Stimulated activated naive CD8-positive, alpha-beta T cell treated with anti-CD3 and anti-CD28 coated beads, Interleukin-15, amount 100 ng/mL, for 72 hours (primary cell): ENCODE measurements at regions not wholly inside any gene's neighbourhood (a gene's known extent, or its start where the extent isn't known, plus 50 kb on each side); places are given as distances from the start of the nearest gene placed in this dataset.
"Not testable (repeated sequence)": the region's sequence is repeated elsewhere in the genome, so short reads cannot be mapped to it uniquely, and the experiment has no call there.

ENCODE experiments used
- ATAC-seq: fragments of 150-1000 bp; cut with Tn5 transposase; 2 replicates; pipeline ENCODE4 v1.10.0; 2021; ENCODE audit warnings: mild to moderate bottlenecking, moderate library complexity
- DNase-seq, 2 donors: peaks; one replicate each; pipeline ENCODE4 v3.0.0; 2021 to 2022
- H3K27ac Mint-ChIP-seq, 2 donors: one replicate each; pipeline ENCODE4 v1.8.0; 2022; ENCODE audit warnings: mild to moderate bottlenecking in 2 of 2, mixed read lengths in 2 of 2, moderate library complexity in 2 of 2
- H3K27me3 Mint-ChIP-seq: one replicate; pipeline ENCODE4 v1.8.0; 2022; ENCODE audit warnings: mixed read lengths
- H3K4me1 Mint-ChIP-seq: one replicate; pipeline ENCODE4 v1.8.0; 2022; ENCODE audit warnings: mild to moderate bottlenecking, mixed read lengths
- H3K4me3 Mint-ChIP-seq, 2 donors: one replicate each; pipeline ENCODE4 v1.8.0; 2022; ENCODE audit warnings: mild to moderate bottlenecking in 2 of 2, mixed read lengths in 2 of 2, moderate library complexity in 1 of 2
- H3K9me3 Mint-ChIP-seq, 2 donors: one replicate each; pipeline ENCODE4 v1.8.0; 2022; ENCODE audit warnings: mixed read lengths in 2 of 2

- not testable (repeated sequence) for H3K27ac Mint-ChIP-seq, H3K4me1 Mint-ChIP-seq, H3K27me3 Mint-ChIP-seq, DNase-seq, H3K4me3 Mint-ChIP-seq, H3K9me3 Mint-ChIP-seq, ATAC-seq
Measured at GRCh38 chr15:21174761-21175160, 265.5 kb downstream of the POTEB3 start.

GRCh38 chr15:21151203-21151966 lies 285.3 kb upstream of the POTEB2 start:
- H3K4me1 Mint-ChIP-seq, H3K27ac Mint-ChIP-seq, ATAC-seq, H3K27me3 Mint-ChIP-seq, H3K4me3 Mint-ChIP-seq, DNase-seq, H3K9me3 Mint-ChIP-seq: not testable (repeated sequence)

DNA sequence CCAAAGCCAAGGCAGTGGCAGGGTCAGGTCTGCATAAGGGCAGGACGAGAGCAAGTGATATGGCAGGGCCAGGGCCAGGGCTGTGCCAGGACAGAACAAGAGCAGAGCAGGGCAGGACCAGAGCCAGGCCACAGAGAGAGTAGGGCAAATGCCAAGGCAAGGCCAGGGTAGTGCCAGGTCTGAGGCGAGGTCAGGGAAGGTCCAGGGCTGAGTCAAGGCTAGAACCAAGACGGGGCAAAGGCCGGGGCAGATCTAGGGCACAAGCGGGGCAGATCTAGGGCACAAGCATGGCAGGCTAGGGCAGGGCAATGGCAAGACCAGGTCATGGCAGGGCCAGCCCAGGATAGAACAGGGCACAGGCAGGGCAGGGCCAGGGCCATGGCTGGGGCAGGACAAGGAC lies 282.0 kb upstream of the POTEB2 start:
- not testable (repeated sequence) for H3K27me3 Mint-ChIP-seq, H3K4me1 Mint-ChIP-seq, H3K4me3 Mint-ChIP-seq, H3K9me3 Mint-ChIP-seq, H3K27ac Mint-ChIP-seq, DNase-seq, ATAC-seq

DNA sequence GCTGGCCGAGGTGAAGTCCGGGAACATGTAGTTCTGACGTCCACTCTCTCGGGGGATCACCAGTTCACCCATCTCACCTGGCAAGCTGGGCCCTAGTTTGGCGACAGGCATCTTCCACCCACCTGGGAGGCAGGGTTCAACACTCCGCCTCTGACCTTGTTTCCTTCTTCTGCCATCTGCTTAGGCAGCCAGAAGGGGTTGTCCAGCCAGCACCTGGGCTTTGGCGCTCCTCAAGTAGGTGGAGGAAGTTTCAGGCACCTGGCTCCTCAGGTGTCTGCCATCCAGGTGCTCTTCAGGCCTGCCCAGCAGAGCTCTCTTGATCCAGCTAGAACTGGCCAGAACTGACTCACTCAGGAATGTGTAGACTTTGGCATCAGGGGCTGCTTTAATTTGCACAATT lies 267.8 kb upstream of the POTEB2 start:
- H3K27me3 Mint-ChIP-seq, H3K9me3 Mint-ChIP-seq, H3K4me1 Mint-ChIP-seq, DNase-seq, H3K27ac Mint-ChIP-seq, H3K4me3 Mint-ChIP-seq, ATAC-seq: not testable (repeated sequence)

GRCh38 chr15:21112271-21113053 lies 246.3 kb upstream of the POTEB2 start:
- not testable (repeated sequence) for H3K4me3 Mint-ChIP-seq, DNase-seq, H3K27ac Mint-ChIP-seq, ATAC-seq, H3K27me3 Mint-ChIP-seq, H3K9me3 Mint-ChIP-seq, H3K4me1 Mint-ChIP-seq

DNA sequence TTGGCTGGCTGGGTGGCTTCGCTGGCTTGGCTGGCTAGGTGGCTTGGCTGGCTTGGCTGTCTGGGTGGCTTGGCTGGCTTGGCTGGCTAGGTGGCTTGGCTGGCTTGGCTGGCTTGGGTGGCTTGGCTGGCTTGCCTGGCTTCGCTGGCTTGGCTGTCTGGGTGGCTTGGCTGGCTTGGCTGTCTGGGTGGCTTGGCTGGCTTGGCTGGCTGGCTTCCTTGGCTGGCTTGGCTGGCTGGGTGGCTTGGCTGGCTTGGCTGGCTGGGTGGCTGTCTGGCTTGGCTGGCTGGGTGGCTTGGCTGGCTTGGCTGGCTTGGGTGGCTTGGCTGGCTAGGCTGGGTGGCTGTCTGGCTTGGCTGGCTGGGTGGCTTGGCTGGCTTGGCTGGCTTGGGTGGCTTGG lies 245.7 kb upstream of the POTEB2 start:
- not testable (repeated sequence) for H3K4me3 Mint-ChIP-seq, ATAC-seq, H3K27ac Mint-ChIP-seq, H3K9me3 Mint-ChIP-seq, H3K27me3 Mint-ChIP-seq, H3K4me1 Mint-ChIP-seq
- DNase-seq: peak in 1 of 2 donors; percentile 9

- not testable (repeated sequence) for H3K27me3 Mint-ChIP-seq, H3K27ac Mint-ChIP-seq, H3K4me1 Mint-ChIP-seq, H3K4me3 Mint-ChIP-seq, ATAC-seq, DNase-seq, H3K9me3 Mint-ChIP-seq
Measured at GRCh38 chr15:21111172-21111571, 245.1 kb upstream of the POTEB2 start.

GRCh38 chr15:21110187-21110804 lies 244.2 kb upstream of the POTEB2 start:
- H3K27ac Mint-ChIP-seq, H3K4me1 Mint-ChIP-seq, H3K27me3 Mint-ChIP-seq, H3K9me3 Mint-ChIP-seq, ATAC-seq, H3K4me3 Mint-ChIP-seq: not testable (repeated sequence)
- peak; percentile 21 to 45 for DNase-seq

DNA sequence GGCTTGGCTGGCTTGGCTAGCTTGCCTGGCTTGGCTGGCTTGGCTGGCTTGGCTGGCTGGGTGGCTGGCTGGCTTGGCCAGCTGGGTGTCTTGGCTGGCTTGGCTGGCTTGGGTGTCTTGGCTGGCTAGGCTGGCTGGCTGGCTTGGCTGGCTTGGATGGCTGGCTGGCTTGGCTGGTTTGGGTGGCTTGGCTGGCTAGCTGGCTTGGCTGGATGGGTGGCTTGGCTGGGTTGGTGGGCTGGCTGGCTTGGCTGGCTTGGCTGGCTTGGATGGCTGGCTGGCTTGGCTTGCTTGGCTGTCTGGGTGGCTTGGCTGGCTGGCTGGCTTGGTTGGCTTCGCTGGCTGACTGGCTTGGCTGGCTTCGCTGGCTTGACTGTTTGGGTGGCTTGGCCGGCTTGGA lies 242.3 kb upstream of the POTEB2 start:
- not testable (repeated sequence) for DNase-seq, H3K9me3 Mint-ChIP-seq, ATAC-seq, H3K27ac Mint-ChIP-seq, H3K27me3 Mint-ChIP-seq, H3K4me1 Mint-ChIP-seq, H3K4me3 Mint-ChIP-seq

- not testable (repeated sequence) for ATAC-seq, H3K27me3 Mint-ChIP-seq, H3K9me3 Mint-ChIP-seq, H3K4me1 Mint-ChIP-seq, H3K27ac Mint-ChIP-seq, DNase-seq, H3K4me3 Mint-ChIP-seq
Measured at GRCh38 chr15:21107399-21108381, 241.6 kb upstream of the POTEB2 start.

- not testable (repeated sequence) for ATAC-seq, DNase-seq, H3K9me3 Mint-ChIP-seq, H3K27ac Mint-ChIP-seq, H3K4me1 Mint-ChIP-seq, H3K27me3 Mint-ChIP-seq, H3K4me3 Mint-ChIP-seq
Measured at GRCh38 chr15:21096599-21096998, 230.5 kb upstream of the POTEB2 start.

DNA sequence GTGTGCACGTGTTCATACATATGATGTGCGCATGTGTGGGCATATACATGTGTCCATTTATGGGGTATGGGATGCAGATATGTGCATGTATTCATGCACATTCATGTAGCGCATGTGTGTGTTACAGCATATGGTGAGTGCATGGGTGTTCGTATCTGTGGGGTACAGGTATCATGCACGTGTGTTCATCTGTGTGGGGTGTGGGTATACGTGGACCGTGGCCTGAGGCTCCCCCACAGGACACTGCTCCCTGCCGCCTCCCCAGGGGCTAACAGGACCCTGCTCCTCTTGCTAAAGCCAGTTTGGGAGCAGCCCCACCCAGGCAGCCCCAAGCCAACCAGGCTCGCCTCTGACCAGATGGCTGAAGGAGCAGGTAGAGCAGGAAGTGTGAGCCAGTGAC lies 213.4 kb upstream of the POTEB2 start:
- H3K27me3 Mint-ChIP-seq, H3K4me1 Mint-ChIP-seq, H3K4me3 Mint-ChIP-seq, ATAC-seq, DNase-seq, H3K9me3 Mint-ChIP-seq, H3K27ac Mint-ChIP-seq: not testable (repeated sequence)

DNA sequence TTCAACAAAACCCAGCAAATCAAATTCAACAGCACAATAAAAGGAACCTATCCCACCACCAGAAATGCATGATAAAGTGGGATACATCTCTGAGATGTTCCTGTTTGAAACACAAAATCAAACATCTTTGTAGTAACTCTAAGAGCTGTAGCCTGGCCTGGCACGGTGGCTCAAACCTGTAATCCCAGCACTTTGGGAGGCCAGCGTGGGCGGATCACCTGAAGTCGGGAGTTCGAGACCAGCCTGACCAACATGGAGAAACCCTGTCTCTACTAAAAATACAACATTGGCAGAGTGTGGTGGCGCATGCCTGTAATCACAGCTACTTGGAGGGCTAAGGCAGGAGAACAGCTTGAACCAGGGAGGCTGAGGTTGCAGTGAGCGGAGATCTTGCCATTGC lies 202.8 kb upstream of the POTEB2 start:
- not testable (repeated sequence) for H3K4me3 Mint-ChIP-seq, H3K9me3 Mint-ChIP-seq, H3K4me1 Mint-ChIP-seq, H3K27ac Mint-ChIP-seq, H3K27me3 Mint-ChIP-seq, DNase-seq, ATAC-seq

DNA sequence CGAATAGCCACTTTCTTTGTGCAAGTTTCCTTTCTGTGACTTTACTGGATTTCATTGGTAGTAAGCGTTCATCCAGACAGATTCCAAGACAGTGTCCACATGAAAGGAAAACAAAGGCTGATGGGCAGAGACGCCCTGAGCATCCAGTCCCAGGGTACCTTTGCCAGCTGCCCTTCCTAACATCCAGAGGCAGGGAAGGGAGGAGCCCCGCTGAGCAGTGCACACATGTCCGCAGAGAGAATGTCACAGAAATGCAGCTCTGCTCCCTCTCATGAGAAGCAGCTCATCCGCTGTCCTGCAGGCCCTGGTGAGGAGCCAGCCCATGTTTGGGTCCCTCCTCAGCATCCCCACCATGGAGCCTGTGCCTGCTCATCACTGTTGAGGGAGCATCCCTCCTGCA lies 197.4 kb upstream of the POTEB2 start:
- H3K27me3 Mint-ChIP-seq, H3K4me3 Mint-ChIP-seq, H3K27ac Mint-ChIP-seq, H3K9me3 Mint-ChIP-seq, DNase-seq, ATAC-seq, H3K4me1 Mint-ChIP-seq: not testable (repeated sequence)

DNA sequence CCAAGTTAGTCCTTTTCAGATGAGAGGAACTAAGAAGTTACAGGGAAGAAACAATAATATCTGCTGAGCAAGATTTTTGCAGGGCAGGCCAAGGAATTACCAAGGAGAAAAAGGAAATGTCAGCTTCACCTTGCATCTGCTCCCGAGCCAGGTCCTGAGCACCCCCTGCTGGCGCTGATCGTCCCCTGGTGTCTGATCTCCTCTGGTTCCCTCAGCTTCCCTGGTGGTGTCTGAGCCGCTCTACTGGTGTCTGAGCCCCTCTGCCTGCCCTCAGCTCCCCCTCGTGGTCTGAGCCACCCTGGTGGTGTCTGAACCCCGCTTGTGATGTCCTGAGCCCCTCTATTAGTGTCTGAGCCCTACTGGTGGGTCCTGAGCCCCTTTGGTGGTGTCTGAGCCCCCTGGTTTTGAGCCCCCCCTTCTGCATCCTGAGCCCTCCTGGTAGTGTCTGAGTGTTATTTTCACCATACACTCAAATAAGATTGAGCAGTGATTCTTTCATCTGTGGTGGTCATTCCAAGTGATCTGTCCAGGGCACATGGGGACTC lies 196.6 kb upstream of the POTEB2 start:
- ATAC-seq, DNase-seq, H3K9me3 Mint-ChIP-seq, H3K4me1 Mint-ChIP-seq, H3K27ac Mint-ChIP-seq, H3K4me3 Mint-ChIP-seq, H3K27me3 Mint-ChIP-seq: not testable (repeated sequence)
